ENCODE measurements at regions not wholly inside any gene's neighbourhood (a gene's known extent, or its start where the extent isn't known, plus 50 kb on each side); places are given as distances from the start of the nearest gene placed in this dataset.
"Not testable (repeated sequence)": the region's sequence is repeated elsewhere in the genome, so short reads cannot be mapped to it uniquely, and the experiment has no call there.

DNA sequence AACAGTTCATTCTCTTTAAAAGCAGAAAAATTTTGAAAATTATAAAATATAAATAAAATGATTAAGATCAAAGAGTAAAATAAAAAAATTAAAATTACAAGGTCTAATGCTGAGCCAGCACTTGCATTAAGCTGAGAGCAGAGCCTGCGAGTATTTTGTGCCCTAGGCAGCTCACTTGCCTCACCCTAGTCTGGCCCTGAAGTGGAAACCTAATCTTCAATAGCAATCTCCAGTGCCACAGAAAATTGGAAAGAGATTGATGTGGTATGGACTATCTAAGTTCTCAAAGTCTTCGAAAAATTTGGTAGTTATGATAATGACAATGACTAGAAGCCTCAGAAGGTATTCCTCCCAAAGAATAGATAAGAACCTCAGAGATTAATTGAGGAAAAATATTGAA, 459.4 kb upstream of the CBLB start:
- DNase-seq = no peak

GRCh38 chr3:106329521-106329920, 460.7 kb upstream of the CBLB start:
- DNase-seq = no peak

GRCh38 chr3:106331636-106332035, 462.8 kb upstream of the CBLB start:
- DNase-seq = no peak

DNA sequence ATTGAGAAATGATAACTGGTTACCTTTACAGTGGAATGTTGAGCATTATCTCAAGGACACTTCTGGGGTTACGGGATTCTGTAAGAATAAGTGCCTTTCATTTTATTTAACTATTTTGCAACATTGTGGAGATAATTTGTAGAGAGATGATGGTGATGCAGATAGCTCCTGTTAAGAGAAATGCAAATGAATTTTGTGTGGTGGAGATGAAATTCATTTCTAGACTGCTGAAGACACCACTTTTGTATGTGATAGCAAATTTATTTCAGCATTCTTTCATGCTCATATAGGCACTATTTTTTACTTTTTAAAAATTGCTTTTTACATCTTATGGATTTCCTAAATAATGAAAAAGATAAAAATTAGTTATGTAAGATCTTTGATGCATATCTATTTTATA, 463.3 kb upstream of the CBLB start:
- no peak for DNase-seq

GRCh38 chr3:106332884-106333283, 464.1 kb upstream of the CBLB start:
- no peak for DNase-seq

DNA sequence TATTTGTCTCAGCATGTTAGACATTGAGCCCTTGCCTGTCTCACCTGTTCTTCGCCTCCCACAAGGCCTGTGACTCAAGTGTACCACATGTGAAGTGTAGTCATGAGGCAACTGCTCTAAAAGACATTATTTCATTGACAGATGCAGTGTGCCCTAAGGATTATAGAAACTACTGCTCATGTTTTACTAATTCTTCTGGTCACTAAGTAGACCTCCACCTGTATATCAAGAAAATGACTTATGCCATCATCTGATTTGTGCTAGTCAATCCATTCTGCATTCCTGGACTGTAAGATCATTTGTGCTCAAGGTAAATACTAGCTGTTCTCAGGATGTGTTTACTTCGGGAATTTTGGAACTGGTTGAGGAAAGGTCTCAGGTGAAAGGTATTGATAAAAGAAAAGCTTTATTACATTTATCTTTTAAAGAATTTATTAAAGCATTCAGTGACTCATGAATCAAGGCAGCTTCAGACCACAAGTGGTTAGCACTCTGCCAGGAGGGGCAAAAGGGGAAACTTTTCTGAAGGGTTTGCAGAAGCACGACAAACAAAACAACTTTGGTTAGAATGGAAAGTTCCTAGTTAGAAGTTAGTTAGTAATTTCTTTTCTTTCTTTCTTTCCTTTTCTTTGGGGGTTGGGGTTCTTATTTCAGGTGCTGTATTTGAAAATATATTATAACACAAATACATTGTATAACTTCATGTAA, 465.3 kb upstream of the CBLB start:
- no peak for DNase-seq

GRCh38 chr3:106336619-106337018, 467.8 kb upstream of the CBLB start:
- no peak for DNase-seq

DNA sequence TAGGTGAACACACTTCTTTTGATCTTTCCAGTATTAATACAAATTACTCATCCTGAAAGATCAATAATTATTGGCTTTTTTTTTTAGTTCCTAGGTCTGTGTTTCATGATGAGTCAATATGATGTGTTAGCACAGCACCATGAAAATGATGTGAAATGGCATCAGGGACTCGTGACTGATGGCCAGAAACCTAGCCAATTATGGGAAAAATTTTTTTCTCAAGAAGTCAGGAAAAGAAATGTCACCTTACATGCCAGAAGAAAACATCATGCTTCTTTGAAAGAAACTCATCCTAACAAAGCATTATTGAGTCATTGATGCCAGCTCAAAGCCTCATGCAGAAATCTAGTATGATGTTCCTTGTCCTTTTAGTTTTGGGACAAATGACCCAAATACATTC, 468.3 kb upstream of the CBLB start:
- DNase-seq = no peak

GRCh38 chr3:106338582-106339214, 469.9 kb upstream of the CBLB start:
- no peak for DNase-seq

- no peak for DNase-seq
Measured at GRCh38 chr3:106339551-106339950, 470.7 kb upstream of the CBLB start.

DNA sequence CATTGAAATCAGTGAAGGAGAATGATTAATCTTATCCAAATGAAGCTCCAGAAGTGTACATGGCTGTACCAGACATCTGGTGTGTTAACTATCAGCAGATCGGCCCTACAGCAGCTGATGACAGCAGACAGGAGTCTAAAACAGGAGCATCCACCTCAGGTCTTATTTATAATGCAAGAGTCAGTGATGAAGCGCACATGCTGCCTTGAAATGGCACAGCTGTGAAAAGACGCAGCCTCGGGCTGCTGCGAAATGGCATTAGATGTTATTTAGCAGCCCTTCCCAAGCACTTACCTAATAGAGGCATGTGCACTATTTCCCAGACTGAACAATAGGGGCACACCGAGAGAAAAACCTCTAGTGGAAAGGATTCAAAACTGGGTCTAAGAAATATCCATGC, 472.3 kb upstream of the CBLB start:
- DNase-seq = peak; percentile 82

- DNase-seq = no peak
Measured at GRCh38 chr3:106341586-106342162, 472.9 kb upstream of the CBLB start.

DNA sequence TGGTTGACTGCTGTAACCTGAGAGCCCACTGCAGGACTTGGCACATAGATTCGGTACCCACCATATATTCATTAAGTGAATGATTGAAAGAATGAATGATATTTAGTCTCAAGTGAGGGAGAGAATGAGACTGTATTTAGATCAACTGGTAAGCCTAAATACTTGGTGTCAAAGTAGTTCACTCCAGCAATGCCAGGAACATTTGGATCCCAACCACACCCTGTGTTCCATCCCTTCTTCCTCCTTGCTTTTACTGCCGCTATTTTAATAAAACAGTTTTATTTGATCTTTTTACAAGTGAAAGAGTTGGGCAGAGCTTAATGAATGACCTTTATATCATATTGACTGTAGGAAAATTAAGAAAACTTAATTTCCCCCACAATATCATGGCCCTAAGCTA, 473.6 kb upstream of the CBLB start:
- no peak for DNase-seq

GRCh38 chr3:106343811-106344210, 475.0 kb upstream of the CBLB start:
- DNase-seq = no peak

- DNase-seq = no peak
Measured at GRCh38 chr3:106345353-106346027, 476.7 kb upstream of the CBLB start.

GRCh38 chr3:106347350-106347749, 478.5 kb upstream of the CBLB start:
- peak; percentile 86 for DNase-seq

- peak; percentile 24 for DNase-seq
Measured at GRCh38 chr3:106348139-106348690, 479.4 kb upstream of the CBLB start.

- DNase-seq = no peak
Measured at GRCh38 chr3:106349191-106349881, 480.5 kb upstream of the CBLB start.

DNA sequence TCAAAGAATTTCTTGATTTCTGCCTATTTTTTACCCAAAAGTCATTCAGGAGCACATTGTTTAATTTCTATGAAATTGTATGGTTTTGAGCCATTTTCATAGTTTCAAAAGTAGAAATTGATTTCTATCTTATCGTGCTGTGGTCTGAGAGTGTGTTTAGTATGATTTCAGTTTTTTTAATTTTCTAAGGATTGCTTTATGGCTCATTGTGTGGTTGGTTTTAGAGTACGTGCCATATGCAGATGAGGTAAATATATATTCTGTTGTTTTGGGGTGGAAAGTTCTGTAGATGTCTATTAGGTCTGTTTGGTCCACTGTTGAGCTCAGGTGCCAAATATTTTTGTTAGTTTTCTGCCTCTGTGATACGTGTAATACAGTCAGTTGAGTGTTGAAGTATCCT, 487.1 kb upstream of the CBLB start:
- DNase-seq = no peak

DNA sequence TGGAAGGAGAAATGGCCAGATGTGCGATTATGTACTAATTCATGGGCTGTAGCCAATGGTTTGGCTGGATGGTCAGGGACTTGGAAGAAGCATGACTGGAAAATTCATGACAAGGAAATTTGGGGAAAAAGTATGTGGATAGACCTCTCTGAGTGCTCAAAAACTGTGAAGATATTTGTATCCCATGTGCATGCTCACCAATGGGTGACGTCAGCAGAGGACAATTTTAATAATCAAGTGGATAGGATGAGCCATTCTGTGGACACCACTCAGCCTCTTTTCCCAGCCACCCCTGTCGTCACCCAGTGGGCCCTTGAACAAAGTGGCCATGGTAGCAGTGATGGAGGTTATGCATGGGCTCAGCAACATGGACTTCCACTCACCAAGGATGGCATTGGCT, 490.9 kb upstream of the CBLB start:
- DNase-seq = no peak

GRCh38 chr3:106360901-106361300, 492.1 kb upstream of the CBLB start:
- not testable (repeated sequence) for DNase-seq

DNA sequence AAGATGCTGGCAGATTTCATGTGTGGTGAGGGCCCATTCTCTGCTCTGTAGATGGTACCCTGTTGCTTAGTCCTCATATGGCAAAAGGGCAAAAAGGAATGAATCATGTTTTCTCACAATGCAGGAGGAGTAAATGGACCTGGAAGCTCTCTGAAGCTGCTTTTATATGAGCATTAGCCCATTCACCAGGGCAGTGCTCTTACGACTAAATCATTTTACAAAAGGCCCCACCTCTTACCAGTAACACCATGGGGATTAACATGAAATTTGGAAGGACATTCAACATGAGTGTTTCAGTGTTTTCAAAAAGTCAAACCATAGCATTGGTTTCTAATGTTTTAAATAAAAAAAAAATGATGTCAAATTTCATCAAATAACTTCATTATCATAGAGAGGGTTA, 495.7 kb upstream of the CBLB start:
- DNase-seq = no peak

GRCh38 chr3:106365061-106365691, 496.4 kb upstream of the CBLB start:
- DNase-seq = no peak

Data from NCI-H1694 (cell line).